ENCODE measurements at regions not wholly inside any gene's neighbourhood (a gene's known extent, or its start where the extent isn't known, plus 50 kb on each side); places are given as distances from the start of the nearest gene placed in this dataset.
"Not testable (repeated sequence)": the region's sequence is repeated elsewhere in the genome, so short reads cannot be mapped to it uniquely, and the experiment has no call there.

GRCh38 chr13:21917086-21918015 lies 246.5 kb downstream of the FGF9 start:
- no peak for DNase-seq

DNA sequence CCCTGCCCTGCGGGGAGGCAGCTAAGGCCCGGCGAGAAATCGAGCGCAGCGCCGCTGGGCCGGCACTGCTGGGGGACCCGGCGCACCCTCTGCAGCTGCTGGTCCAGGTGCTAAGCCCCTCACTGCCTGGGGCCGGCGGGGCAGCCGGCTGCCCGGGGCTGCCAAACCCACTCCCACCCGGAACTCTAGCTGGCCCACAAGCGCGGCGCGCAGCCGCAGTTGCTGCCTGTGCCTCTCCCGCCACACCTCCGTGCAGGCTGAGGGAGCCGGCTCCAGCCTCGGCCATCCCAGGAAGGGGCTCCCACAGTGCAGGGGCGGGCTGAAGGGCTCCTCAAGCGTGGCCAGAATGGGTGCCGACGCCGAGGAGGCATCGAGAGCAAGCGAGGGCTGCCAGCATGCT lies 249.9 kb downstream of the FGF9 start:
- DNase-seq: not testable (repeated sequence)

- DNase-seq: no peak
These were observed 254.1 kb downstream of the FGF9 start for GRCh38 chr13:21924958-21925357.

GRCh38 chr13:21925720-21926119 lies 254.8 kb downstream of the FGF9 start:
- no peak for DNase-seq

- DNase-seq: no peak
These were observed 258.5 kb downstream of the FGF9 start for GRCh38 chr13:21929400-21929799.

GRCh38 chr13:21930536-21930935 lies 259.7 kb downstream of the FGF9 start:
- no peak for DNase-seq

- DNase-seq: no peak
These were observed 261.7 kb downstream of the FGF9 start for GRCh38 chr13:21932578-21932977.

GRCh38 chr13:21932996-21933395 lies 262.1 kb downstream of the FGF9 start:
- DNase-seq: no peak

DNA sequence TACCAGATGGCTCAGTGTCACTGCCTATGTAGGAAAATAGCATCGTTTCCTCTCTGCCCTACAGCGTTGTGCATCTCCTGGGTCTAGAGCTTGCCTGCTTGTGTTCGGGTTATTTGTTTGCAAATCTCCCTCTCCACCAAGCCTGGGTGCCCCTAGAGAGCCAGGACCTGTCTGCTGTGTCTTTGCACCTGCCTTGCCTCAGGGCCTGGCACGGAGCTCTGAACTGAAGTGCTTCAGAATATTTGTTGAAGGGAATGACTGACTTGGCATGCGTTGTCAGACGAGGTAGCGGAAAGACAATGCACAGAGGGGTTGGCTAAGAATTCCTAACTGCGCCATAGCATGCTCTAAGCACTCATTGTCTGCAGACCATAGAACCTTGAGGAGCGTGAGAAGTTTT lies 263.4 kb downstream of the FGF9 start:
- DNase-seq: no peak

DNA sequence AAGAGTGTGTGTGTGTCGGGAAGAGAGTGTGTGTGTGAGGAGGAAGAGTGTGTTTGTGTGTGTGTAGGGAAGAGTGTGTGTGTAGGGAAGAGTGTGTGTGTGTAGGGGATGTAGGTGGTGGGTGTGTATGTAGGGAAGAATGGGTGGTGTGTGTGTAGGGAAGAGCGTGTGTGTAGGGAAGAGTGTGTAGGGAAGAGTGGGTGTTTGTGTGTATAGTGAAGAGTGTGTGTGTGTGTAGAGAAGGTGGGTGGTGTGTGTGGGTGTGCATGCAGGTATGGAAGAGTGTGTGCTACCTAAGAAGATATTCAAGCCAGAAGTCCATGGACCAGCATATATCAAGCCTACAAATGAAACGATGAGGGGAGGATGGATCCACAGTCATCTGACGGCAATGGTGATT lies 265.8 kb downstream of the FGF9 start:
- DNase-seq: no peak

GRCh38 chr13:21938168-21938567 lies 267.3 kb downstream of the FGF9 start:
- DNase-seq: no peak

DNA sequence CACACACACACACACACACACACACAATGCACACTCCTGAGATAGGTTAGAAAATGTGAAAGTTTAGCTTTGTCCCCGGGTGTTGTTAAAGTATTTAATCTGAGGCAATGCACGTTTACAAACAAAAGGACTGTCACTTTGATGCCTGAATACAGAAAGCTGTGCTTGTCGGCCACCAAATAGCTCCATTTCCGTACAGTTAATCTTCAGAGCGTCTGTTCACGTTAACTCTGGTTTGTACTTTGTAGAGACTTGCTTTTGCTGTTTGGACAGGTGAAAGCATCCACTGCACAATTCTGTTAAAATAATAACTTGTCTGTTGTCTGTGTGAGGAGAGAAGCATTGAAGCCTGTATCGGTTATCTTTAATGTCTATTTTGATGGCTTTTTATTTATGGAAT lies 267.8 kb downstream of the FGF9 start:
- no peak for DNase-seq

- no peak for DNase-seq
These were observed 271.2 kb downstream of the FGF9 start for GRCh38 chr13:21942061-21942460.

DNA sequence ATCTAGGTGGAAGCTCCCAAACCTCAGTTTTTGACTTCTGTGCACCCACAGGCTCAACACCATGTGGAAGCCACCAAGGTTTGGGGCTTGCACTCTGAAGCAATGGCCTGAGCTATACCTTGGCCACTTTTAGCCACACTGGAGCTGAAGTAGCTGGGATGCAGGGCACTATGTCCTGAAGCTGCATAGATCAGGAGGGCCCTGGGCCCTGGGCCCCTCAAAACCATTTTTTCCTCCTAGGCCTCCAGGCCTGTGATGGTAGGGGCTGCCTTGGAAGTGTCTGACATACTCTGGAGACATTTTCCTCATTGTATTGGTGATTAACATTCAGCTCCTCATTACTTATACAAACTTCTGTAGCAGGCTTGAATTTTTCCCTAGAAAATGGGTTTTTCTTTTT lies 273.7 kb downstream of the FGF9 start:
- no peak for DNase-seq

DNA sequence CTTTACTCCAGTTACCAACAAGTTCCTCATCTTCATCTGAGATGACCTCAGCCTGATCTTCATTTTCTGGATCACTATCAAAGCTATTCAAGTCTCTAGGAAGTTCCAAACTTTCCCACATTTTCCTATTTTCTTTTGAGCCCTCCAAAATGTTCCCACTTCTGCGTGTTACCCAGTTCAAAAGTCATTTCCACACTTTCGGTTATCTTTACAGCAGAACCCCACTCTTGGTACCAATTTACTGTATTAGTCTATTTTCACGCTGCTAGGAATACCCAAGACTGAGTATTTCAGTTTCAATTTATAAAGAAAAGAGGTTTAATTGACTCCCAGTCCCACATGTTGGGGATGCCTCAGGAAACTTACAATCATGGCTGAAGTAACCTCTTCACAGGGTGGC lies 274.3 kb downstream of the FGF9 start:
- no peak for DNase-seq

- no peak for DNase-seq
These were observed 276.1 kb downstream of the FGF9 start for GRCh38 chr13:21946964-21947363.

DNA sequence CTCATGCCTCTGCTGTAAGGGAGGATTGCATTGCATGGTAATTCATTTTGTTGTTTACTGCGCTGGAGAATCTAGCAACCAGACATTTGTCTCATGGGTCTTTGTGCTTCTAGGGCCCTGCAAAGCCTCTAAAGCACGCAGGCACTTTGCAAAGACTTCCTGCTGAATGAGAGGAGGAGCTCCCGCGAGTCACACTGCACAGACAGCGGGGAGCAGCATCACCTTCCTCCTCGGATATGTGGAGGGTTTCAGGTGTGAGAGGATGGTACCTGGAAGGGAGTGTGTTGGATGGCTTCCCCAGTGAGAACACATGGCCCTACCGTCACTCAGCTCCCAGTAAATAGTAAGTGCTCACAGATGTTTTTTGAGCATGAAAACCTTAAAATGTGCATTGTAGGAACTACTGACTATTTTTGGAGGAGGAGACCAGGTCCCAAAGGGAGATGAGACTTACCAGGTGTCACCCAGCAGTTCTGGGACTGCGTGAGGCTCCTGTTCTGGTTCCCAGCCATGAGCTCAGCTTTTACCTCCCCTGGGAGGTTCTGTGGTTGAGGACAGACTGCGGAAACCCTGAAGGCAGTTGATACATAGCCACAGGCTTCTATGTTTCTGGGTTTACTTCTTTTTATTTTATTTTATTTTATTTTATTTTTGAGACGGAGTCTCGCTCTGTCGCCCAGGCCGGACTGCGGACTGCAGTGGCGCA lies 278.0 kb downstream of the FGF9 start:
- no peak for DNase-seq

GRCh38 chr13:21949818-21950429 lies 279.1 kb downstream of the FGF9 start:
- DNase-seq: no peak

DNA sequence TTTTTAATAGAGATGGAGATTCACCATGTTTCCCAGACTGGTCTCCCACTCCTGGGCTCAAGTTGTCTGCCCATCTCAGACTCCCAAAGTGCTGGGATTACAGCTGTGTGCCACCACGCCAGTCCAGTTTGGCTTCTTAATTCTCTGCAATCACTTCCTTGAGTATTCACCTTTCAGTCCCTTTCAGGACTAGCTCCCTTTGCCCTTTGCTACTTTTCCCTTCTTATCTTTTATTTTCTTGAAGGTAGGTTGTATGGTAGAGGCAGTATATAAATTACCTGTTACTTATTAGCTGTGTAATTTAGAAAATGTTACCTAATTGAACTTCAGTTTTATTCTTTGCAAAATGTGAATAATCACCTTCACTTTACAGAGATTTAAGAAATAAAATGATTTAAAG lies 285.8 kb downstream of the FGF9 start:
- DNase-seq: no peak

- no peak for DNase-seq
These were observed 287.0 kb downstream of the FGF9 start for GRCh38 chr13:21957833-21958232.

GRCh38 chr13:21960108-21960507 lies 289.2 kb downstream of the FGF9 start:
- no peak for DNase-seq

GRCh38 chr13:21964686-21965085 lies 293.8 kb downstream of the FGF9 start:
- no peak for DNase-seq

GRCh38 chr13:21965095-21965494 lies 294.2 kb downstream of the FGF9 start:
- DNase-seq: no peak

DNA sequence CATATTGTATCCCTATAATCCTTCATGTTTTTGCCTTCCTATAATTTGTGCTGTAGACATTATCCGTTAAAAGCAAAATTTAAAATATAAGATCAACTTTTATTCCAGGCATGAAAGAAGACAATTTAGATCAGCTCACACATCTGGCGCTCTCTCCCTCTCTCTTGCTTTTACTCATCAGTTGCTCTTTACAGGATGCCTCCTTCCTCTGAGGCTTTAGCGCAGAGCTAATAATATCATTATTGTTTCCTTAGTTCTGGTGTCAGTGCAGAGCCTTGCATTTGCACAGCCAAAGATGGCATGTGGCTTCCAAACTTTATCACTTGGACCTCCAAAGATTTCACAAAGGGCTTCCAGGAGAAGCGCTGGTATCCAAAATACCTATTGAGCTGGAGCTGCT lies 295.1 kb downstream of the FGF9 start:
- DNase-seq: no peak
